ENCODE measurements at regions not wholly inside any gene's neighbourhood (a gene's known extent, or its start where the extent isn't known, plus 50 kb on each side); places are given as distances from the start of the nearest gene placed in this dataset.
A peak's percentile ranks its signal among the peaks of the same experiment; 100 is the strongest.

DNA sequence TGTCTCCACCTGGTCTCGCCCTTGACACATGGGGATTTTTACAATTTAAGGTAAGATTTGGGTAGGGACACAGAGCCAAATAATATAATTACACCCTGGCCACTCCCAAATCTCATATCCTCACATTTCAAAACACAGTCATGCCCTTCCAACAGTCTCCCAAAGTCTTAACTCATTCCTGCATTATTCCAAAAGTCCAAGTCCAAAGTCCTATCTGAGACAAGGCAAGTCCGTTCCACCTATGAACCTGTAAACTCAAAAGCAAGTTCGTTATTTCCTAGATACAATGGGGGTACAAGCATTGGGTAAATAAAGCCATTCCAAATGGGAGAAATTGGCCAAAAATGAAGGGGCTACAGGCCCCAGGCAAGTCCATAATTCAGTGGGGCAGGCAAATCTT, 380.8 kb downstream of the CXXC4 start:
- peaks cover 4% of the 10 kb centered on the region for H3K9me3 Mint-ChIP-seq (ENCODE audit: insufficient read depth)
- H3K4me1 Mint-ChIP-seq (ENCODE audit: low read depth), result no peaks in the 10 kb centered on the region
- ATAC-seq, result no peak
- ChIA-PET POLR2A (no interaction called here), CTCF (no interaction called here)
- H3K4me3 Mint-ChIP-seq, result no peak overlapping the region
- H3K36me3 Mint-ChIP-seq (ENCODE audit: low read depth), result no peaks in the 10 kb centered on the region
- no peak overlapping the region for H3K27ac Mint-ChIP-seq
- no peak for DNase-seq
- no peaks in the 10 kb centered on the region for H3K27me3 Mint-ChIP-seq (ENCODE audit: low read depth)

DNA sequence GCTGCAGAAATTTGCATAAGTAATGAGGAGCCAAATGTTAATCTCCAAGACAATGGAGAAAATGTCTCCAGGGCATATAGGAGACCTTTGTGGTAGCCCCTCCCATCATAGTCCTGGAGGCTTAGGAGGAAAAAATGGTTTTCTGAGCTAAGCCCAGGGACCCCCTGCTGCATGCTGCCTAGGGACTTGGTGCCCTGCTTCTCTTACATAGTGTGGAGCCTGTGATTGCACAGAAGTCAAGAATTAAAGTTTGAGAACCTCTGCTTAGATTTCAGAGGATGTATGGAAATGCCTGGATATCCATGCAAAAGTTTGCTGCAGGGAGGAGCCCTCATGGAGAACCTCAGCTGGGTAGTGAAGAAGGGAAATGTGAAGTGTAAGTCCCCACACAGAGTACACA, 379.4 kb upstream of the TACR3 start:
- POLR2A ChIA-PET, result no interaction called here

GRCh38 chr4:104093247-104093646, 373.5 kb upstream of the TACR3 start:
- H3K4me1 Mint-ChIP-seq (ENCODE audit: low read depth), result no peaks in the 10 kb centered on the region
- H3K27me3 Mint-ChIP-seq (ENCODE audit: low read depth), result no peaks in the 10 kb centered on the region
- no peaks in the 10 kb centered on the region for H3K36me3 Mint-ChIP-seq (ENCODE audit: low read depth)
- ChIA-PET POLR2A (no interaction called here), CTCF (no interaction called here)
- H3K27ac Mint-ChIP-seq, result no peak overlapping the region
- ATAC-seq (no peak), DNase-seq (no peak)
- peaks cover 4% of the 10 kb centered on the region for H3K9me3 Mint-ChIP-seq (ENCODE audit: insufficient read depth)
- H3K4me3 Mint-ChIP-seq, result no peak overlapping the region

More for the DNA sequence above, 379.4 kb upstream of the TACR3 start:
- H3K27ac Mint-ChIP-seq, result no peak overlapping the region
- H3K27me3 Mint-ChIP-seq (ENCODE audit: low read depth), result no peaks in the 10 kb centered on the region
- ATAC-seq (no peak), DNase-seq (no peak)
- CTCF ChIA-PET, result no interaction called here
- H3K9me3 Mint-ChIP-seq (ENCODE audit: insufficient read depth), result peaks cover 14% of the 10 kb centered on the region
- no peaks in the 10 kb centered on the region for H3K36me3 Mint-ChIP-seq (ENCODE audit: low read depth)
- H3K4me3 Mint-ChIP-seq, result no peak overlapping the region
- no peaks in the 10 kb centered on the region for H3K4me1 Mint-ChIP-seq (ENCODE audit: low read depth)

DNA sequence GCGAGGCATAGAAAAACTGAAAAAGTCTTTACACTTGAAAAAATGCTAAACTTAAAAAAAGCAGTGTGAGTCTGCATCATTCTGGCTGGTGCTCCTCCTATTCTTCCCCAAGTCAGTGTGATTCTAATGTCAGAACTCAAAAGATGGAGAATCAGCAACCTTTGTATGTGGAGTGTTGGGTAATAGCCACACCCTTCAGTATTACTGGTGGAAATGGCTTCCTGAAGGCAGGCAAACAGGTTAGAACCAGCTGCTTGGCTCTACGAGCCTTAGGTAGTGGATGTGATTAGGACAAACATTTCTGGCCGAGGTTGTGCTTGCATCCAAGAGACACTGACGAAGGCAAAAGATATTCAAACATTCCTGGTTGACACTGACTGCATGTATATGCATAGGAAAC, 353.4 kb upstream of the TACR3 start:
- H3K27ac Mint-ChIP-seq, result no peak overlapping the region
- H3K4me1 Mint-ChIP-seq (ENCODE audit: low read depth), result no peaks in the 10 kb centered on the region
- no peak for ATAC-seq
- POLR2A ChIA-PET, result no interaction called here
- DNase-seq, result no peak
- no peaks in the 10 kb centered on the region for H3K36me3 Mint-ChIP-seq (ENCODE audit: low read depth)
- H3K9me3 Mint-ChIP-seq (ENCODE audit: insufficient read depth), result no peaks in the 10 kb centered on the region
- no peak overlapping the region for H3K4me3 Mint-ChIP-seq
- CTCF ChIA-PET, result no interaction called here
- H3K27me3 Mint-ChIP-seq (ENCODE audit: low read depth), result no peaks in the 10 kb centered on the region

GRCh38 chr4:104066533-104066932, 346.7 kb upstream of the TACR3 start:
- no peaks in the 10 kb centered on the region for H3K27me3 Mint-ChIP-seq (ENCODE audit: low read depth)
- ATAC-seq, result no peak
- DNase-seq, result no peak
- POLR2A ChIA-PET, result no interaction called here
- H3K9me3 Mint-ChIP-seq (ENCODE audit: insufficient read depth), result no peaks in the 10 kb centered on the region
- no peak overlapping the region for H3K4me3 Mint-ChIP-seq
- CTCF ChIA-PET, result no interaction called here
- no peaks in the 10 kb centered on the region for H3K36me3 Mint-ChIP-seq (ENCODE audit: low read depth)
- H3K4me1 Mint-ChIP-seq (ENCODE audit: low read depth), result no peaks in the 10 kb centered on the region
- H3K27ac Mint-ChIP-seq, result no peak overlapping the region

GRCh38 chr4:104064646-104065577, 345.1 kb upstream of the TACR3 start:
- ATAC-seq (no peak), DNase-seq (peak; percentile 21)
- Mint-ChIP-seq H3K4me3 (no peak overlapping the region), H3K9me3 (ENCODE audit: insufficient read depth) (no peaks in the 10 kb centered on the region), H3K27ac (no peak overlapping the region), H3K4me1 (ENCODE audit: low read depth) (no peaks in the 10 kb centered on the region), H3K27me3 (ENCODE audit: low read depth) (no peaks in the 10 kb centered on the region), H3K36me3 (ENCODE audit: low read depth) (no peaks in the 10 kb centered on the region)
- ChIA-PET POLR2A (no interaction called here), CTCF (no interaction called here)

DNA sequence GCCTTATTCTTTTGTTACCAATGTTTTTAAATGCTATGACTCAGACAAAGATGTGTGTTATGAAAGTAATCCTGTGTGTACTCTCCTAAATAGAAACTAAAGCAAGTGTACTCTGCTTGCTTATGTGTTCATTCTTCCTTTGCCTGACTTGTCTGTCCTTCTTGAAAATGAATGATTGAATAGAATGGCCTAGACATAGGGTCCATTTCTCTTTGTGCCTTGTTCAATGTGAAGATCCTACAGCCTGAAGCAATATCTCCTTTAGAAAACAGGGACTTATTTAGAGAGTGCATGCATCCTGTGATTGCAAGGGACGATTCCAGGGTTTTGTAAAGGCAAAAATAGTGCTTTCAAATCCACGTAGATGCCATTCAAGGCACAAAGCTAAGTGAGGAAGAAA, 343.6 kb upstream of the TACR3 start:
- Mint-ChIP-seq H3K36me3 (ENCODE audit: low read depth) (no peaks in the 10 kb centered on the region), H3K9me3 (ENCODE audit: insufficient read depth) (no peaks in the 10 kb centered on the region), H3K27ac (no peak overlapping the region), H3K4me1 (ENCODE audit: low read depth) (no peaks in the 10 kb centered on the region), H3K27me3 (ENCODE audit: low read depth) (no peaks in the 10 kb centered on the region), H3K4me3 (no peak overlapping the region)
- POLR2A ChIA-PET, result no interaction called here
- ATAC-seq, result no peak
- DNase-seq, result no peak
- CTCF ChIA-PET, result no interaction called here

DNA sequence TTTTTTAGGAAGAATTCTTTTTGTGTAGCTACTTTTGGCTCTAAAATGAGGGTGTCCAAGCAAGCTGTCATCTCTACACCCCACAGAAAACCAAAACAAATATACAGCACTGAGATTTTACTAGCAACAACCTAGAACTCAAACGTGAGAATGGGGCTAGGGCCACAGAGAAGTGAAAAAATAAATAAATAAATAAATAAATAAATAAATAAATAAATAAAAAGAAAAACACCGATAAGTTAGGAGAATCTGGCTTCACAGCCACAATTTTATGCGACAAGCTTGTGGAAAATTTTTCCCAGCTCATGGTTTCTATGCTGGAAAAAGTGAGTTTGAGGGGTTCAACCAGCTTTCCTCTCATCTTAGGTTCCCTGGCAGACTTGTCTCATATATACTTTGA, 324.6 kb upstream of the TACR3 start:
- Mint-ChIP-seq H3K4me3 (no peak overlapping the region), H3K27me3 (ENCODE audit: low read depth) (no peaks in the 10 kb centered on the region), H3K9me3 (ENCODE audit: insufficient read depth) (no peaks in the 10 kb centered on the region), H3K36me3 (ENCODE audit: low read depth) (no peaks in the 10 kb centered on the region), H3K27ac (no peak overlapping the region), H3K4me1 (ENCODE audit: low read depth) (no peaks in the 10 kb centered on the region)
- ChIA-PET CTCF (no interaction called here), POLR2A (no interaction called here)
- DNase-seq (no peak), ATAC-seq (no peak)

GRCh38 chr4:104032896-104033295, 313.1 kb upstream of the TACR3 start:
- ChIA-PET POLR2A (no interaction called here), CTCF (no interaction called here)
- no peaks in the 10 kb centered on the region for H3K27me3 Mint-ChIP-seq (ENCODE audit: low read depth)
- peaks cover 6% of the 10 kb centered on the region for H3K9me3 Mint-ChIP-seq (ENCODE audit: insufficient read depth)
- H3K4me3 Mint-ChIP-seq, result no peak overlapping the region
- peaks cover 6% of the 10 kb centered on the region for H3K4me1 Mint-ChIP-seq (ENCODE audit: low read depth)
- ATAC-seq, result no peak
- H3K27ac Mint-ChIP-seq, result no peak overlapping the region
- H3K36me3 Mint-ChIP-seq (ENCODE audit: low read depth), result no peaks in the 10 kb centered on the region
- no peak for DNase-seq

DNA sequence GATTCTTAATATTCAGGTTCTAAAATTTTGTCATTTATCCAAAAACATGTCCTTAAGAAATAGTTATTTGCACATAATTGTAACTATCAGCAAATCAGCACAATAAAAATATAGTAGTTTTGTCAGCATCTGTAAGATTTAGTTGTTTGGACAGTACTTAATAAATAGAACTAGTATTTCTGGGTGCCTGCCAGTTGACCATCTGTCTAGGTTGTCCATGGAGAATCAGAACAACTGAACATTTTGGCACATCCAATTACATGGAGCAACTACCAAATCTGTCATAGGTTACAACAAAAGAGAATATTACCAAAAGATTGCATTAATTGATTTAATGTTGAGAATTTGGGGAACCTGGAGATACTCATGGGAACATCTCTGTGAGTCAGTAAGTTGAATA, 305.5 kb upstream of the TACR3 start:
- ATAC-seq (no peak), DNase-seq (no peak)
- Mint-ChIP-seq H3K27me3 (ENCODE audit: low read depth) (no peaks in the 10 kb centered on the region), H3K27ac (no peak overlapping the region), H3K4me3 (no peak overlapping the region), H3K4me1 (ENCODE audit: low read depth) (peaks cover 2% of the 10 kb centered on the region), H3K9me3 (ENCODE audit: insufficient read depth) (peaks cover 6% of the 10 kb centered on the region), H3K36me3 (ENCODE audit: low read depth) (no peaks in the 10 kb centered on the region)
- POLR2A ChIA-PET, result no interaction called here
- CTCF ChIA-PET, result no interaction called here

DNA sequence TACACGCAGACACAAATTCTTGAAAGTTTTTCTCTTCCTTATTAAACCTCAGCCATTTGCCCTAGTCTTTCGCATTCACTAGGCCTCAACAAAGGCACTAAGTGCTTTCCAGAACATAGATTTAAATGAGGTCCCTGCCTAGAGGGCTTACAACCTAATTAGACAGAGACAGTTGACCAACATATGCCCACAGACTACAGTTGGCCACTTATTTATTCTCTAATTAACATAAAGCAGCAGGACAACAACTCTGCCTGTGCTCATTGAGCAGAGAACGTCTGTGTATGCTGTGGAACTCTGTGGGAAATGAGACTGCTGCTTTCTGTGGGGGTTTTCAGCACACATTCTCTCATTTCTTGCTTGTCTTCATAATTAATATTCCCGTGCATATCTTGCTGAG, 303.0 kb upstream of the TACR3 start:
- ATAC-seq, result no peak
- H3K4me3 Mint-ChIP-seq, result no peak overlapping the region
- no peak for DNase-seq
- H3K4me1 Mint-ChIP-seq (ENCODE audit: low read depth), result no peaks in the 10 kb centered on the region
- CTCF ChIA-PET, result no interaction called here
- H3K36me3 Mint-ChIP-seq (ENCODE audit: low read depth), result no peaks in the 10 kb centered on the region
- H3K9me3 Mint-ChIP-seq (ENCODE audit: insufficient read depth), result peaks cover 3% of the 10 kb centered on the region
- H3K27ac Mint-ChIP-seq, result no peak overlapping the region
- no peaks in the 10 kb centered on the region for H3K27me3 Mint-ChIP-seq (ENCODE audit: low read depth)
- POLR2A ChIA-PET, result no interaction called here

GRCh38 chr4:104022226-104022625, 302.4 kb upstream of the TACR3 start:
- Mint-ChIP-seq H3K4me1 (ENCODE audit: low read depth) (no peaks in the 10 kb centered on the region), H3K27ac (no peak overlapping the region), H3K36me3 (ENCODE audit: low read depth) (no peaks in the 10 kb centered on the region), H3K9me3 (ENCODE audit: insufficient read depth) (peaks cover 1% of the 10 kb centered on the region), H3K27me3 (ENCODE audit: low read depth) (no peaks in the 10 kb centered on the region), H3K4me3 (no peak overlapping the region)
- CTCF ChIA-PET, result no interaction called here
- ATAC-seq (no peak), DNase-seq (no peak)
- POLR2A ChIA-PET, result no interaction called here

- Mint-ChIP-seq H3K4me1 (ENCODE audit: low read depth) (no peaks in the 10 kb centered on the region), H3K36me3 (ENCODE audit: low read depth) (no peaks in the 10 kb centered on the region), H3K27me3 (ENCODE audit: low read depth) (no peaks in the 10 kb centered on the region), H3K27ac (no peak overlapping the region), H3K9me3 (ENCODE audit: insufficient read depth) (no peaks in the 10 kb centered on the region), H3K4me3 (no peak overlapping the region)
- ChIA-PET POLR2A (no interaction called here), CTCF (no interaction called here)
- no peak for DNase-seq
- no peak for ATAC-seq
Measured at GRCh38 chr4:104020641-104021040, 300.9 kb upstream of the TACR3 start.
